ENCODE measurements at regions not wholly inside any gene's neighbourhood (a gene's known extent, or its start where the extent isn't known, plus 50 kb on each side); places are given as distances from the start of the nearest gene placed in this dataset.

DNA sequence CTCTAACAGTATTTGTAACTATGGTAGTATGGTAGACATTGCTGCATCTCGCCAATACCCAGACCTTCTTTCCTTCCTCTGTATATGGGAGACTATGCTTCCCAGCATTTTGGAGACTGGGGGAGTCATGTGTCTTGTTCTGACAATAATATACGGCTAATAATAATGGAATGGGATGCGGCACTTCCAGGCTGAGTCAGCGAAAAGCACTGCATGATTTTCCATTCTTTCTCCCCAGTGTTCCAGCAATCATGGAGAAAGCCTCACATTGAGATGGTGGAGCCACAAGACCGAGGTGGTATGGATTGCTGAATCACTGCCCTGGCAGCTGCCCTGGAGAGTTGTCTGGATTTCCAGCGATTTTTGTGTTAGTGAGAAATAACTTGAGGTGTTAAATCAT, 77.1 kb upstream of the FIBIN start:
- intact Hi-C loops (cut with DNase I), result no loop called here
- H3K27ac ChIP-seq, result no peak overlapping the region
- no peaks in the 10 kb centered on the region for H3K36me3 ChIP-seq
- H3K27me3 ChIP-seq, result no peaks in the 10 kb centered on the region
- DNase-seq (ENCODE audit: low spot score in 2 of 2), result no peak
- TF ChIP-seq CTCF (IDR thresholded peaks at IDR 0.05), result no peak
- no peaks in the 10 kb centered on the region for H3K9me3 ChIP-seq
- no peaks in the 10 kb centered on the region for H3K4me1 ChIP-seq
- no peak overlapping the region for H3K4me3 ChIP-seq

DNA sequence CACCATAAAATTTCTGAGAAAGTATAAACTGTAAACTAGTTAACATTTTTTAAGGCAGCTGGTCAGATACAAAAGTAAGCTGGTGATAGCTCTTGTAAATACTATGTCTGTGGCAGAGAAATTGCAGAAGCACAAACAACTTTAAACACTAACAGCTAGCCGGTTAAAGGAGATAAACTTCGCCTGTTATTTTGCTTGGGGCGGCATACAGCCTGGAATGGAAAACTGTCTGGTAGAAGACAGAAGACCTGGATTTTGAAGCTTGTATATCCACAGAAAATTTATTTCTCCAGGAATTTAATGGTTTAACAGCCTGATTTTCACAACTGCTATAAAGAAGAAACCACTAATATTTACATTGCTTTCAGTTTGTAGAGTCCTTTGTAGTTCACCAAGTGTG, 65.3 kb upstream of the FIBIN start:
- DNase-seq (ENCODE audit: low spot score in 2 of 2), result no peak
- Histone ChIP-seq H3K9me3 (peaks cover 0 to 4% of the 10 kb centered on the region in 2 donors), H3K27ac (no peak overlapping the region), H3K36me3 (no peaks in the 10 kb centered on the region), H3K4me3 (no peak overlapping the region), H3K4me1 (peaks cover 0 to 13% of the 10 kb centered on the region in 2 donors), H3K27me3 (no peaks in the 10 kb centered on the region)
- TF ChIP-seq CTCF (IDR thresholded peaks at IDR 0.05), result no peak
- intact Hi-C loops (cut with DNase I), result no loop called here

DNA sequence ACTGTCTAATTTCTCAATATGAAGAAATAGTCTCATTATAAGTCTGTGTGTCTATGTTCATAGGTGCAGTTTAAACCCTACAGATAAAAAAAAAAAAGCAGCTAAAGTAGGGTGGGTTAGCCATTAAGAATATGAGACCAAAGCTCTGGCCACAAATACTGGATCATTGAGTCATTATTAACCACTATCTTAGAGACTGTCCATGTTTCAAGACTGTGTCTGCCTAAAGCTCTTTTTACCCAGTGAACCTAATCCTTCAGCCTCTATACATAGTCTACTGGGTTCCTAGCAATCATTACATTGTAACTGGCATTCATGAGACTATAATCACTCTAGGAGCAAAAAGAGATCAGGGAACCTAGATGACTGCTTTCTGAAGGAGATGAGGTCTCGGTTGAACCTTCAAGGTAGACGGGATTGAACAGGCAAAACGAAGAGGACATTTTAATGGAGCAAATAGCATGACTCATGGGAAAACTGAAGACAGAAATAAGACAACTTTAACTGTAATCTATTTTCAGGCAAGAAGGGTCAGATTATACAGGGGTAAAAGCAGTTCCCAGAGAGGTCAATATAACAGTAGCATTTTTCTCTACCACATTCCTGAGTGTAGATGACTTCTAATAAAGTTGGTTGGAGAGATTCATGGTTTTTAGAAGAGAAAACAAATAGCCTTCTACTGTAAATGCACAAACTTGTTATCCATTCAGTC, 64.0 kb upstream of the FIBIN start:
- no peak for DNase-seq (ENCODE audit: low spot score in 2 of 2)
- intact Hi-C loops (cut with DNase I), result no loop called here
- Histone ChIP-seq H3K27ac (no peak overlapping the region), H3K4me3 (no peak overlapping the region), H3K9me3 (no peaks in the 10 kb centered on the region), H3K36me3 (no peaks in the 10 kb centered on the region), H3K27me3 (no peaks in the 10 kb centered on the region), H3K4me1 (peaks cover 0 to 13% of the 10 kb centered on the region in 2 donors)
- TF ChIP-seq CTCF (IDR thresholded peaks at IDR 0.05), result no peak

GRCh38 chr11:26930518-26931247, 63.2 kb upstream of the FIBIN start:
- H3K36me3 ChIP-seq, result no peaks in the 10 kb centered on the region
- TF ChIP-seq CTCF (IDR thresholded peaks at IDR 0.05), result no peak
- intact Hi-C loops (cut with DNase I), result no loop called here
- H3K27me3 ChIP-seq, result no peaks in the 10 kb centered on the region
- H3K27ac ChIP-seq, result no peak overlapping the region
- no peak for DNase-seq (ENCODE audit: low spot score in 2 of 2)
- H3K9me3 ChIP-seq, result no peaks in the 10 kb centered on the region
- no peak overlapping the region for H3K4me3 ChIP-seq
- H3K4me1 ChIP-seq, result peaks cover 0 to 13% of the 10 kb centered on the region in 2 donors

- no peak overlapping the region for H3K4me3 ChIP-seq
- intact Hi-C loops (cut with DNase I), result no loop called here
- no peak overlapping the region for H3K27ac ChIP-seq
- no peaks in the 10 kb centered on the region for H3K9me3 ChIP-seq
- H3K36me3 ChIP-seq, result no peaks in the 10 kb centered on the region
- H3K4me1 ChIP-seq, result peaks cover 0 to 13% of the 10 kb centered on the region in 2 donors
- H3K27me3 ChIP-seq, result no peaks in the 10 kb centered on the region
- no peak for DNase-seq (ENCODE audit: low spot score in 2 of 2)
- TF ChIP-seq CTCF (IDR thresholded peaks at IDR 0.05), result no peak
These were observed 62.7 kb upstream of the FIBIN start for GRCh38 chr11:26931248-26931631.
